GM23338 (cell line): ENCODE measurements at regions not wholly inside any gene's neighbourhood (a gene's known extent, or its start where the extent isn't known, plus 50 kb on each side); places are given as distances from the start of the nearest gene placed in this dataset.

Experiments used
- CREB1 ChIP-seq: fragments of 250-450 bp; sonication (Bioruptor Pico); IDR thresholded peaks from 2 replicates; pipeline ENCODE4 v1.5.0; 2020; ENCODE audit warnings: low read depth, mild to moderate bottlenecking, moderate library complexity
- CTCF ChIP-seq, 2 experiments: fragments of 200-600 bp in 1 of 2; sonication (generic) in 1 of 2; conservative IDR thresholded peaks; 2 replicates each; pipeline versions ENCODE4 v1.5.1 to v1.6.1; 2016 to 2017; ENCODE audit warnings: antibody characterized with exemption in 2 of 2, low read depth in 2 of 2, mild to moderate bottlenecking in 2 of 2, moderate library complexity in 1 of 2
- EZH2 ChIP-seq: fragments of 200-600 bp; sonication (generic); IDR thresholded peaks from one replicate; pipeline ENCODE4 v1.8.0; 2017; ENCODE audit warnings: antibody characterized with exemption, mild to moderate bottlenecking, low read depth; ENCODE audit not compliant: unreplicated experiment
- EZH2phosphoT487 ChIP-seq: fragments of 200-600 bp; sonication (generic); IDR thresholded peaks from one replicate; pipeline ENCODE4 v1.8.1; 2018; ENCODE audit warnings: antibody characterized with exemption; ENCODE audit not compliant: unreplicated experiment

GRCh38 chr19:31675193-31675913, 326.1 kb upstream of the TSHZ3 start:
- TF ChIP-seq CTCF (conservative IDR thresholded peaks at IDR 0.05; ENCODE audit: low read depth in 2 of 2) (no peak), CREB1 (no peak), EZH2phosphoT487 (no peak), EZH2 (no peak)
